CD14-positive monocyte (primary cell): ENCODE measurements at regions not wholly inside any gene's neighbourhood (a gene's known extent, or its start where the extent isn't known, plus 50 kb on each side); places are given as distances from the start of the nearest gene placed in this dataset.

ENCODE experiments used
- DNase-seq, 3 donors: peaks; one replicate each; pipeline ENCODE4 v3.0.0-alpha.2; 2011 to 2022
- H2AFZ ChIP-seq: 2 replicates; pipeline ENCODE4 v1.6.0; 2012; ENCODE audit warnings: mild to moderate bottlenecking, low read depth, low read length, inconsistent platforms; ENCODE audit not compliant: insufficient read depth, poor library complexity, severe bottlenecking
- H3K27ac ChIP-seq, 2 donors: 1 replicate in 1 of 2; 2 replicates in 1 of 2; pipeline ENCODE4 v1.5.1; 2012 to 2013; ENCODE audit warnings: low read length in 2 of 2, control low read depth in 1 of 2, inconsistent platforms in 1 of 2, low read depth in 1 of 2, mild to moderate bottlenecking in 1 of 2
- H3K27me3 ChIP-seq, 2 donors: one replicate each; pipeline versions ENCODE4 v1.6.0 to v1.6.1; 2011 to 2013; ENCODE audit warnings: low read length in 2 of 2; ENCODE audit not compliant: control insufficient read depth in 2 of 2, insufficient read depth in 2 of 2
- H3K36me3 ChIP-seq, 2 donors: replicated peaks in 1 of 2; 1 replicate in 1 of 2; 2 replicates in 1 of 2; pipeline versions ENCODE4 v1.5.1 to v1.6.1; 2012 to 2013; ENCODE audit warnings: low read length in 2 of 2, control low read depth in 1 of 2, inconsistent platforms in 1 of 2, mild to moderate bottlenecking in 1 of 2; ENCODE audit not compliant: insufficient read depth in 2 of 2, control insufficient read depth in 1 of 2
- H3K4me1 ChIP-seq, 2 donors: 1 replicate in 1 of 2; 2 replicates in 1 of 2; pipeline versions ENCODE4 v1.5.1 to v1.6.1; 2012 to 2013; ENCODE audit warnings: low read length in 2 of 2, control low read depth in 1 of 2, inconsistent platforms in 1 of 2, mild to moderate bottlenecking in 1 of 2, moderate library complexity in 1 of 2; ENCODE audit not compliant: insufficient read depth in 2 of 2, control insufficient read depth in 1 of 2
- H3K4me2 ChIP-seq: replicated peaks from 2 replicates; pipeline ENCODE3; 2012; ENCODE audit warnings: low read length, moderate library complexity, mild to moderate bottlenecking; ENCODE audit not compliant: poor library complexity, severe bottlenecking; ENCODE audit errors: extremely low read depth
- H3K4me3 ChIP-seq, 3 experiments: fragments of 200-600 bp in 1 of 3; sonication (generic) in 1 of 3; replicated peaks in 1 of 3; 1 replicate in 2 of 3; 2 replicates in 1 of 3; pipeline ENCODE4 v1.5.1; 2011 to 2013; ENCODE audit warnings: low read length in 3 of 3, mild to moderate bottlenecking in 3 of 3, control low read depth in 2 of 3, low read depth in 2 of 3, inconsistent platforms in 1 of 3, moderate library complexity in 1 of 3
- H3K79me2 ChIP-seq: 2 replicates; pipeline ENCODE4 v1.6.0; 2012; ENCODE audit warnings: mild to moderate bottlenecking, control low read depth, inconsistent platforms, low read length, moderate library complexity; ENCODE audit not compliant: insufficient read depth
- H3K9ac ChIP-seq: 2 replicates; pipeline ENCODE4 v1.6.0; 2017; ENCODE audit warnings: low read length, mild to moderate bottlenecking; ENCODE audit not compliant: insufficient read depth, poor library complexity, severe bottlenecking
- H3K9me3 ChIP-seq, 2 donors: replicated peaks in 1 of 2; 1 replicate in 1 of 2; 2 replicates in 1 of 2; pipeline versions ENCODE4 v1.5.1 to v1.6.1; 2012 to 2013; ENCODE audit warnings: low read length in 2 of 2, control low read depth in 1 of 2; ENCODE audit not compliant: control insufficient read depth in 1 of 2, insufficient read depth in 1 of 2
- H4K20me1 ChIP-seq: 2 replicates; pipeline ENCODE4 v1.6.0; 2012; ENCODE audit warnings: mild to moderate bottlenecking, low read length, control low read depth, moderate library complexity; ENCODE audit not compliant: insufficient read depth
- H3K27ac Mint-ChIP-seq, 7 donors: one replicate each; pipeline ENCODE4 v1.8.0; 2020; ENCODE audit warnings: mild to moderate bottlenecking in 7 of 7, mixed read lengths in 7 of 7, moderate library complexity in 6 of 7, inconsistent platforms in 2 of 7
- H3K27me3 Mint-ChIP-seq, 3 donors: one replicate each; pipeline ENCODE4 v1.8.0; 2021 to 2022; ENCODE audit warnings: low read depth in 3 of 3, mild to moderate bottlenecking in 3 of 3, mixed read lengths in 3 of 3, moderate library complexity in 3 of 3, inconsistent platforms in 1 of 3
- H3K36me3 Mint-ChIP-seq, 2 donors: one replicate each; pipeline ENCODE4 v1.8.0; 2020; ENCODE audit warnings: mixed read lengths in 2 of 2, inconsistent platforms in 1 of 2, mild to moderate bottlenecking in 1 of 2
- H3K4me1 Mint-ChIP-seq: one replicate; pipeline ENCODE4 v1.8.0; 2020; ENCODE audit warnings: mild to moderate bottlenecking, mixed read lengths
- H3K4me3 Mint-ChIP-seq, 2 donors: one replicate each; pipeline ENCODE4 v1.8.0; 2020; ENCODE audit warnings: mild to moderate bottlenecking in 2 of 2, mixed read lengths in 2 of 2, moderate library complexity in 1 of 2
- H3K9me3 Mint-ChIP-seq, 7 donors: one replicate each; pipeline ENCODE4 v1.8.0; 2020 to 2022; ENCODE audit warnings: mixed read lengths in 7 of 7, mild to moderate bottlenecking in 6 of 7, moderate library complexity in 6 of 7, inconsistent platforms in 2 of 7
- WGBS: methylation state at CpG from one replicate; pipeline ENCODE4 v1.1.5; 2013; ENCODE audit warnings: missing lambda C conversion rate; ENCODE audit not compliant: insufficient coverage; 5-methylcytosine and 5-hydroxymethylcytosine counted together
- intact Hi-C, 2 donors: fragments of 100-400 bp; cut with micrococcal nuclease; formaldehyde crosslinking; loops; one replicate each; pipeline versions ENCODE4 v1.15.0 to v1.15.1; 2023
- TF ChIP-seq, protein P1 (sequence below): fragments of 200-600 bp; IDR thresholded peaks from one replicate; pipeline ENCODE4 v1.8.0; 2022; ENCODE audit warnings: antibody characterized with exemption, mild to moderate bottlenecking

GRCh38 chr12:89834676-89835075, 126.0 kb upstream of the ATP2B1 start:
- Mint-ChIP-seq H3K4me3 (no peak overlapping the region), H3K4me1 (peaks cover 5% of the 10 kb centered on the region), H3K27me3 (no peaks in the 10 kb centered on the region), H3K27ac (no peak overlapping the region), H3K9me3 (peaks cover 0 to 2% (median 0%) of the 10 kb centered on the region in 7 donors), H3K36me3 (no peaks in the 10 kb centered on the region)
- H2AFZ ChIP-seq, result no peak overlapping the region
- H4K20me1 ChIP-seq, result no peaks in the 10 kb centered on the region
- TF ChIP-seq, protein P1, sequence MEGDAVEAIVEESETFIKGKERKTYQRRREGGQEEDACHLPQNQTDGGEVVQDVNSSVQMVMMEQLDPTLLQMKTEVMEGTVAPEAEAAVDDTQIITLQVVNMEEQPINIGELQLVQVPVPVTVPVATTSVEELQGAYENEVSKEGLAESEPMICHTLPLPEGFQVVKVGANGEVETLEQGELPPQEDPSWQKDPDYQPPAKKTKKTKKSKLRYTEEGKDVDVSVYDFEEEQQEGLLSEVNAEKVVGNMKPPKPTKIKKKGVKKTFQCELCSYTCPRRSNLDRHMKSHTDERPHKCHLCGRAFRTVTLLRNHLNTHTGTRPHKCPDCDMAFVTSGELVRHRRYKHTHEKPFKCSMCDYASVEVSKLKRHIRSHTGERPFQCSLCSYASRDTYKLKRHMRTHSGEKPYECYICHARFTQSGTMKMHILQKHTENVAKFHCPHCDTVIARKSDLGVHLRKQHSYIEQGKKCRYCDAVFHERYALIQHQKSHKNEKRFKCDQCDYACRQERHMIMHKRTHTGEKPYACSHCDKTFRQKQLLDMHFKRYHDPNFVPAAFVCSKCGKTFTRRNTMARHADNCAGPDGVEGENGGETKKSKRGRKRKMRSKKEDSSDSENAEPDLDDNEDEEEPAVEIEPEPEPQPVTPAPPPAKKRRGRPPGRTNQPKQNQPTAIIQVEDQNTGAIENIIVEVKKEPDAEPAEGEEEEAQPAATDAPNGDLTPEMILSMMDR, result no peak
- WGBS, result no CpG with 5 or more reads among the region's 1 CpG
- no peak overlapping the region for H3K9ac ChIP-seq
- intact Hi-C loops, result no loop called here
- peaks cover 0 to 2% of the 10 kb centered on the region in 2 donors for H3K4me1 ChIP-seq
- no peak overlapping the region for H3K4me2 ChIP-seq
- no peak overlapping the region for H3K27ac ChIP-seq
- no peak overlapping the region for H3K4me3 ChIP-seq
- no peak for DNase-seq
- no peaks in the 10 kb centered on the region for H3K79me2 ChIP-seq
- H3K9me3 ChIP-seq, result no peaks in the 10 kb centered on the region
- H3K27me3 ChIP-seq, result no peaks in the 10 kb centered on the region
- H3K36me3 ChIP-seq, result no peaks in the 10 kb centered on the region

GRCh38 chr12:89833337-89834252, 125.0 kb upstream of the ATP2B1 start:
- Histone ChIP-seq H2AFZ (no peak overlapping the region), H3K27ac (no peak overlapping the region), H3K27me3 (no peaks in the 10 kb centered on the region), H3K9me3 (no peaks in the 10 kb centered on the region), H3K4me2 (no peak overlapping the region), H3K79me2 (no peaks in the 10 kb centered on the region), H3K4me1 (peaks cover 0 to 2% of the 10 kb centered on the region in 2 donors), H3K36me3 (no peaks in the 10 kb centered on the region), H3K4me3 (no peak overlapping the region), H4K20me1 (no peaks in the 10 kb centered on the region), H3K9ac (no peak overlapping the region)
- no peak overlapping the region for H3K4me3 Mint-ChIP-seq
- TF ChIP-seq, protein P1, result no peak
- peaks cover 5% of the 10 kb centered on the region for H3K4me1 Mint-ChIP-seq
- H3K36me3 Mint-ChIP-seq, result no peaks in the 10 kb centered on the region
- DNase-seq, result no peak
- H3K27ac Mint-ChIP-seq, result peak overlapping the region in 1 of 7 donors; percentile 20
- no peaks in the 10 kb centered on the region for H3K27me3 Mint-ChIP-seq
- intact Hi-C loops, result no loop called here
- WGBS, result no CpG with 5 or more reads among the region's 1 CpG
- peaks cover 0 to 2% (median 0%) of the 10 kb centered on the region in 7 donors for H3K9me3 Mint-ChIP-seq
